Liver (tissue), 7 donors: ENCODE measurements at regions not wholly inside any gene's neighbourhood (a gene's known extent, or its start where the extent isn't known, plus 50 kb on each side); places are given as distances from the start of the nearest gene placed in this dataset.
"Not testable (repeated sequence)": the region's sequence is repeated elsewhere in the genome, so short reads cannot be mapped to it uniquely, and the experiment has no call there.

Experiments
- DNase-seq: peaks from one replicate; pipeline ENCODE4 v3.0.0-alpha.2; 2017; ENCODE audit warnings: low spot score
- H3K27ac ChIP-seq, 2 donors: one replicate each; pipeline ENCODE4 v1.7.0; 2013; ENCODE audit warnings: inconsistent platforms in 2 of 2, low read length in 2 of 2, control low read depth in 1 of 2, low read depth in 1 of 2, mild to moderate bottlenecking in 1 of 2
- H3K27me3 ChIP-seq, 4 donors: one replicate each; pipeline versions ENCODE4 v1.6.1 to v1.7.0; 2013; ENCODE audit warnings: low read length in 3 of 4, inconsistent platforms in 1 of 4, mild to moderate bottlenecking in 1 of 4, moderate library complexity in 1 of 4; ENCODE audit not compliant: control insufficient read depth in 4 of 4, insufficient read depth in 4 of 4
- H3K36me3 ChIP-seq, 4 donors: one replicate each; pipeline versions ENCODE4 v1.6.1 to v1.7.0; 2013; ENCODE audit warnings: low read length in 3 of 4, mild to moderate bottlenecking in 3 of 4, low read depth in 1 of 4, moderate library complexity in 1 of 4; ENCODE audit not compliant: control insufficient read depth in 4 of 4, insufficient read depth in 3 of 4
- H3K4me1 ChIP-seq, 4 donors: one replicate each; pipeline versions ENCODE4 v1.6.1 to v1.7.0; 2013; ENCODE audit warnings: low read length in 3 of 4, mild to moderate bottlenecking in 3 of 4, moderate library complexity in 1 of 4; ENCODE audit not compliant: control insufficient read depth in 4 of 4, insufficient read depth in 4 of 4
- H3K4me3 ChIP-seq, 3 donors: one replicate each; pipeline versions ENCODE4 v1.6.1 to v1.7.0; 2013; ENCODE audit warnings: low read length in 3 of 3, control low read depth in 1 of 3, low read depth in 1 of 3, mild to moderate bottlenecking in 1 of 3
- H3K9ac ChIP-seq, 2 donors: one replicate each; pipeline ENCODE4 v1.7.0; 2013; ENCODE audit warnings: low read length in 2 of 2, mild to moderate bottlenecking in 2 of 2, moderate library complexity in 2 of 2, control low read depth in 1 of 2, low read depth in 1 of 2
- H3K9me3 ChIP-seq, 4 donors: one replicate each; pipeline versions ENCODE4 v1.6.1 to v1.7.0; 2013; ENCODE audit warnings: low read length in 3 of 4; ENCODE audit not compliant: control insufficient read depth in 4 of 4
- WGBS: extraction: QIAGEN DNeasy Blood & Tissue Kit; methylation state at CpG from one replicate; pipeline ENCODE4 v1.1.7; 2013; 5-methylcytosine and 5-hydroxymethylcytosine counted together
- small RNA-seq: library from RNA; depleted of rRNA; stranded (forward); fragments of <200 nt; gene quantifications from one replicate; pipeline ENCODE3, GENCODE V24; 2014
- donor health status: healthy.
- donor health status: healthy.
- donor health status: healthy.

DNA sequence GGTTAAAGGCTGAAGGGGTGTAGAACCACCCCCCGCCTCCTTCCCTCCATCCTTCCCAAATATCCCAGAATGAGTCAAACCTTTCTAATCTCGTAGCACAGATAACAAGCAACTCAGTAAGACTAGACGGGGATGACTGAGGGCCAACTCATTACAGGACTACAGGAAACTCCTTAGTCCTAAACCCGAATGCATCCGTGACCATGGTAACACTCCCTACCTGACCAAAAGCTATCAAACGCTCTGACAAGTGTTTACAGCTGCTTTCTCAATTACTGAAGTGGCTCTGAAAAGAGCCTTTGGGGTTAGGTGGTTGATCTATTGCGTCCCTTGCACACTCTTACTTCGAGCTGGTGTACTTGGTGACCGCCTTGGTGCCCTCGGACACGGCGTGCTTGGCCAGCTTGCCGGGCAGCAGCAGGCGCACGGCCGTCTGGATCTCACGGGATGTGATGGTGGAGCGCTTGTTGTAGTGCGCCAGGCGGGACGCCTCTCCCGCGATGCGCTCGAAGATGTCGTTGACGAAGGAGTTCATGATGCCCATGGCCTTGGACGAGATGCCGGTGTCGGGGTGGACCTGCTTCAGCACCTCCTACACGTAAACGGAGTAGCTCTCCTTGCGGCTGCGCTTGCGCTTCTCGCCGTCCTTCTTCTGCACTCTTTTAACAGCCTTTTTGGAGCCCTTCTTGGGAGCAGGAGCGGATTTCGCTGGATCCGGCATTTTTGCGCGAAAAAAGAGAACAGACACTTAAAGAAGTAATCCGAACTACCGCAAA is 67.4 kb downstream of the FAM72B start:
- not testable (repeated sequence) for H3K4me1 ChIP-seq, DNase-seq, H3K9ac ChIP-seq, H3K27me3 ChIP-seq, H3K36me3 ChIP-seq, H3K4me3 ChIP-seq, H3K27ac ChIP-seq, H3K9me3 ChIP-seq
- 22% methylated on average over 35 of the region's 44 CpGs for WGBS

DNA sequence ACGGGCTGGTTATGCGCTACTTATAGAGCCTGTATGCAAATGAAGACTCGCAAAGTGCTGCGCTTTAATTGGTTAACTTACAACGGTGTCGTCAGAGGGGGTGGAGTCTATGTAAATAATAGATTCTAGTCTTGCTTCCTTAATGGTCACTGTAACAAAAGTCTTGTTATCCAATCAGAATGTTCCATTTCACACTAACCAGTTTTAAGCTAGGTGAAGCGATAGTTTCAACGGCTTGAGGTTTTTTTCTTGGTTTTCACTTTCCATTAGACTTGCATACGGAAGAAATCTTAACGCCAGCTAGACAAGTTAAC is 66.9 kb downstream of the FAM72B start:
- not testable (repeated sequence) for H3K9me3 ChIP-seq, DNase-seq, H3K27ac ChIP-seq, H3K27me3 ChIP-seq, H3K4me1 ChIP-seq, H3K9ac ChIP-seq, H3K36me3 ChIP-seq, H3K4me3 ChIP-seq
- WGBS: 18% methylated on average over 5 of the region's 10 CpGs

DNA sequence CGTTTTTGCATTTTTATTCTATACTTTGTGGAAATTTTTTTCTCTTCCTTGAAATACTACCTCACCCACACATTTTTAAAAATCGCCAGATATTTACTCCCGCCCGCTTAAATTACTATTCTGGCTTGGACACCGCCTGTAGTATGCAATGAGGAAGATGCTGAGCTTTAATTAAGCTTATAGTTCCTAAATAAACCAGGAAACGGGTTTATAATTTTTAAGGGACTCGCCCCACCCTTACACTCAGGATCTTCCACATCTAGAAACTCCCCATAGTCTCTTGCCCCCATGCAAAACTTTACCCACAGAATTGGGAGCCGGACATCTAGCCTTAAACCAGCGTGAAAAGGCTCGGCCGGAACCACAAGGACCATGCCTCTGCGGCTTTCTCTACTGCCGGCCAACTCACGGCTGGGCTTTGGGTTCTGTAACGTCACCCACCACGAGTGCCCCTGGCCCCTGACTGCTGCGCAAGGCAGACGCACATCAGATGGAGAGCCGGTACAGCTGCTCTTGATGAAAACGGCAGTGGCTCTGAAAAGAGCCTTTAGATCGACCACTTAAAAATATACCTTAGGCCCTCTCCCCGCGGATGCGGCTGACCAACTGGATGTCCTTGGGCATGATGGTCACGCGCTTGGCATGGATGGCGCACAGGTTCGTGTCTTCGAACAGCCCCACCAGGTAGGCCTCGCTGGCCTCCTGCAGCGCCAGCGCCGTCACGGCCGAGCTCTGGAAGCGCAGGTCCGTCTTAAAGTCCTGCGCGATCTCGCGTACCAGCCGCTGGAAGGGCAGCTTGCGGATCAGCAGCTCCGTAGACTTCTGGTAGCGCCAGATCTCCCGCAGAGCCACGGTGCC is 66.3 kb downstream of the FAM72B start:
- not testable (repeated sequence) for H3K9ac ChIP-seq, H3K27ac ChIP-seq, DNase-seq, H3K27me3 ChIP-seq, H3K36me3 ChIP-seq, H3K4me1 ChIP-seq, H3K9me3 ChIP-seq
- H3K4me3 ChIP-seq: peak overlapping the region in 1 of 3 donors; percentile 20
- 15% methylated on average over 40 of the region's 47 CpGs for WGBS

Small RNA genes lying in the stretch of these regions (small RNA-seq; reads per million reads assigned to genes)
- gene RF00003: 0.71 reads per million, percentile 69 among the genes with 10 or more reads in this experiment
- gene RNVU1-4: 0.77 reads per million, percentile 71 among the genes with 10 or more reads in this experiment
